Fibroblast of villous mesenchyme (primary cell): ENCODE measurements at regions not wholly inside any gene's neighbourhood (a gene's known extent, or its start where the extent isn't known, plus 50 kb on each side); places are given as distances from the start of the nearest gene placed in this dataset.
A peak's percentile ranks its signal among the peaks of the same experiment; 100 is the strongest.
"Not testable (repeated sequence)": the region's sequence is repeated elsewhere in the genome, so short reads cannot be mapped to it uniquely, and the experiment has no call there.

ENCODE experiments used
- DNase-seq: peaks from one replicate; pipeline ENCODE4 v3.0.0-alpha.2; 2010; ENCODE audit warnings: low read depth
- H3K4me3 ChIP-seq: 2 replicates; pipeline ENCODE4 v1.5.1; 2011; ENCODE audit warnings: low read depth, mild to moderate bottlenecking, low read length
- CTCF ChIP-seq: IDR thresholded peaks from 2 replicates; pipeline ENCODE4 v1.5.1; 2012; ENCODE audit warnings: low read depth, mild to moderate bottlenecking, low read length; ENCODE audit not compliant: insufficient read depth

GRCh38 chr7:97928844-97929243 is 56.6 kb upstream of the ASNS start:
- H3K4me3 ChIP-seq, DNase-seq: not testable (repeated sequence)

- peak overlapping the region; percentile 44 for H3K4me3 ChIP-seq
- TF ChIP-seq CTCF, result peak; percentile 50
- DNase-seq, result peak; percentile 19
Observed at GRCh38 chr7:97927790-97928748, 55.9 kb upstream of the ASNS start.
